Umbilical cord (tissue), 1 donor: ENCODE measurements at regions not wholly inside any gene's neighbourhood (a gene's known extent, or its start where the extent isn't known, plus 50 kb on each side); places are given as distances from the start of the nearest gene placed in this dataset.

ENCODE experiments used
- DNase-seq: peaks from one replicate; pipeline ENCODE4 v3.0.0-alpha.2; 2015; ENCODE audit warnings: low spot score

DNA sequence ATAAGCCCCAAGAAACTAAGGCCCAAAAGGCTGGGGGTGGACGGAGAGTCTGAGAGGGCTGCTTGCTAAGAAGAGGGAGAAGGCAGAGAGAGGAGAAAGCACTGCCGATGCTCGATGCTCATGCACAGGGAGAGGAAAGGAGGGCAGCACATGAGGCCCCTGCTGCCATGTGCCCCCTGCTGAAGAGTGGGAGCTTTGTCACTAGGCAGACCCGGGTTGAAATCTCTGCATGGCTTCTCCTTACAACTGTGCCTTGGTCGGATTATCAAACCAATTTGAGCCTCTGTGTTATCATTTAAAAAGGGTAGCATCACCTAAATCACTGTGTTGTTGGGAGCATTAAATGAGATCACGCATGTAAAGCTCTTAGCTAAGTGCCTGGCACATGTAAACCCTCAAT, 330.5 kb downstream of the NXPE2 start:
- no peak for DNase-seq

DNA sequence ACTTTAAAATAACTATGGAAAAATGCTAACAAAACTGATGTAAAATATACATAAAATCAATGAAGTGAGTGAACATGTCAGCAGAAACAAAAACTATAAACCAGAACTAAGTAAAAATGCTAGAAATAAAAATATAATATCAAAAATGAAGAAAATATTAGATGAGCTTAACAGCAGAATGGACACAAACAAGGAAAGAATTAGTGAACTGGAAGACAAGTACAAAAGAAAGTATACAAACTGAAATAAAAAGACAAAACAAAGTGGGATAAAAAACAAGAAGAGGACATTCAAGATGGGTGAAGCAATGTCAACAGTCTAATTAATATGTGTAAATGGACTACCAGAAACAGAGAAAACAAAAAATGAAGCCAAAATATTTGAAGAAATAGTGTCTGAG, 339.2 kb downstream of the NXPE2 start:
- DNase-seq, result no peak

DNA sequence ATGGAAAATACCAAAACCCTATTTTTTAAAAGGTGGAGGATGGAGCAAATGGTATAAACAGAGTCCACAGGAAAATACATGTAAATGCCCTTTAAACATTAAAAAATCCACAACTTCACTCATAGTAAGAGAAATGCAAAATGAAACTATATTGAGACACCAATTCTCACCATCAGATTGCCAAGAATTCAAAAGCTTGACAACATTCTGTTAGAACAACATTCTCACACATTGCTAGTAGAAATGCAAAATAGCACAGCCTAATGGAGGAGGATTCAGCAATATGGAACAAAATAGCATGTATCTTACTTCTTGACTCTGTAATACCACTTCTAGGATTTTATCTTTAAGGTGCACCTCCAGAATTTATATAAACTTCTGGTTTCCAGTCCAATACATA, 351.8 kb downstream of the NXPE2 start:
- no peak for DNase-seq

DNA sequence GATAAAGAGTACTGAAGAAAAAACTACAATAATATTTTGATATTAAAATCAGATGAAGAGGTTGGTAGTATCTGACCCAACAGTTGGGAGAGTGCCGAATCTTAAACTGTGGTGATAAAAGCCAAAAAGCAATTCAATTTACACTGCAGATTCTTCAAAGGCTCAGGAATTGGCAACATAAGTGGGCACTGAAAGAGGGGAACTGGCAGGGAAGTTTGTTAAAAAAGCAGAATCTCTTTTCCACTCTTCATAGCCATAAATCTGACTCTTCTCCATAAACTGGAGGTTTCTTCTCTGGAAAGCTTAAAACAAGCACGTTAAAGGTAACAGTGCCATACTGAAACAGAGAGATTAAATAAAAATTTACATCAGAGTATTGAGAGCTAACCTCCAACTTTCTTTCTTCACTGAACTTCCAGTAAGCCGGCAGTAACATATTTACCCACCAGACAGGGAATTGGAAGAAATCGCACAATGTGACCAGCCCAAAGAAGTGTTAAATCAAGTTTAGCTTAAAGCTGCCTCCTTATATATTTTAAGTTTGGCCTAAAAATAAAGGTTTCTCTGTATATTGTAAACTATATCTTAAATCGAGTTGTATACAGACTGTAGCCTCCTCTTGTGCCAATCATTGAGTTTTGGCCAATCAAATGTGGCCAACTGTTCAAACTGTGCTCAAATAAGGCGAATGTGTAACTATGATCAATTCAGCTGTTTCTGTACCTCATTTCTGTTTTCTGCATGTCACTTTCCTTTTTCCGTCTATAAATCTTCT, 358.3 kb downstream of the NXPE2 start:
- no peak for DNase-seq

DNA sequence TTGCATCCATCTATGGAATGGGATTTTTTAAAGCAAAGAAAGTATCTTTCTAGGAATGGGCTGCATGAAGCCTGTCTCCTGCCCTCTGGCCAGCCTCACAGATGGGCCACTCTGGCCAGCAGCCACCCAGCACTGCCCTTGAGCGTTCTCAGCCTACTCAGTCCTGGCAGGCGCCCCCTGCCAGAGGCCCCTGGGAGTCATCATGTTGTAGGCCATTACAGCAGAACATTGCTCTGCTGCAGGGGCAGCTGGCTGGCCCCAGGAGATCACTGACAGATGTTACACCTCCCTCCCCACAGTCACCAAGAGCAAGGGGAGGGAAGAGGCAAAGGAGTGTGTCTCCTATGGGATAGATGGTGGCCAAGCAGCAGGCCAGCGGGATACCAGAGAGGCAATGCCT, 363.7 kb downstream of the NXPE2 start:
- DNase-seq, result no peak

DNA sequence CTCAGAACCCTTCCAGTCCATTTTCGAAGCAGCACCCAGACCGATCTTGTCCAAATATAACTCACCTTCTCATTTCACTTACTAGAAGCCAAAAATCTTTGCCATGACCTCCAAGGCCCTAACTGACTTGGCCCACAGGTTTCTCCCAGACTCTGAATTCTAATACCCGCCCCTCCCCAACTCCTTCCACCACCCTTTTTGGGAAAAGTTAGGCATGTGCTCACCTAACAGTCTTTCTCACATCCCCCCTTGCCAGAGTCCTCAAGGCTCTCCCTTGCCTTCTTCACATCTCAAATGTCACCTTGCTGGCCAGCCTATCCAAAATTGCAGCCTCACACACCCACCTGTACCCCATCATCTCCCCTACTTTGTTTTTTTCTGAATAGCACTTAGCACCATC, 369.3 kb downstream of the NXPE2 start:
- no peak for DNase-seq

DNA sequence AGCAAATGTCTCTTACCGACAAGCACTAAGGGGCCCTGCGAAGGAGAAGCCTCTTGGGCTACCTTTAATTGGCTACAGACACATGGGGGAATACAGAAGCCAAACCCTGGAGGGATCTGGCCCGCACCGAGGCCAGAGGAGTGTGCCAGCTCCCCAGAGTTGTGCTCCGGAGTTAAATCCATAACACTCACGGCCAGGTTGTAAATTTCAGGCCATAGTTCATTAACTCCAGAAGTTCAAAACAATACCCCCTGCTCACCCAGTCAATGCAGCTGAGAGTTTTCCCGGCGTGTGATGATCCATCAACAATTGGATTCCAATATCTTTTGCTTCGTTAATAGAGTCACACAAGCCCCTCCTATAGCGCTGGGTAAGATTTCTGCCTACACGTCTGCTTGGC, 371.5 kb downstream of the NXPE2 start:
- DNase-seq, result no peak

DNA sequence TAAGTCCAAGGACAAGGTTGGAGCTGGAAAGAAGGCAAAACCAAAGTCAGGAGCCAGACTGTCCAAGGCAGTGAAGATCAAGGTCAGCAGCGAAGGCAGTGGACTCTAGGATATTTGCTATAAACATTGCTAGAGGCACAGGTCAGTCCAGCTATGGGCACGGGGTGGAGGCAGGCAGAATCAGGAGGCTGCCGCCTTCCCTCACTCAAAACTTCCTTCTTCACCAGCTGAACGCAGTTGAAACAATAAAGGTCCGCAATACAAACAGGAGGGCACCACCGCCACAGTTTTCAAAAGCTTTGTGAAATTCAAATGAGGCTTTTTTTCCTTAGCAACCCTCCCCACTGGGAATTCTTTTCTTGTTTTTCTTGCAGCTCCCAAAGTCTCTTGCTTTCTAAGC, 372.4 kb downstream of the NXPE2 start:
- DNase-seq, result no peak

DNA sequence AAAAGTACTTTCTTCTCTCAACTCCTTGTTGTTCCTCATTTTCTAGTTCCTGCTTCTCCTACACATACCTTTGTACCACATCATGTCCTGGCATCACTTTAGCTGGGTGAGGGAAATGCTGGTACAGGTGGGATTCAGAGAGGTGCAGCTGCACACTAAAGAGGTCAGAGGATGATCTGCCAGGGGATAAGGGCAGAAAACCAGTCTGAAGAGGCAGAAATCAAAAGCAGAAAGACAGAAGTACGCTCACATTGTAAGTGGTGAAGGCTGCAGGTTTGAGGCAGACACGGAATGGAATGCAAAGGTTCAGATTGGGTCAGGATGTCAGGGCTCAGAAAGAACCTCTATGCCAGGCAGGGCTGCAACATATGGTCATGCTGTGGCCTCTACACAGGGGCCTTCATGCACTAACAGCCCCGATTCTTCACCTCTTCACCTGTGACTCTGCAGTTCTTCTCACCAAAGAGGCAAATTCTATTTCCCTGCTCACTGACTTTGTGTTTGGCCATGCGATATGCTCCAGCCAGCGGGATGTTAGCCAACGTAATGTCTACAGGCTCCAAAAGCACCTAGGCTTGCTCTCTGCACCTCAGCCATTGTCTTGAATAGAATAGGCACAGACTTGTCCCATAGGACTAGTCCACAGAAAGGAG, 373.7 kb downstream of the NXPE2 start:
- no peak for DNase-seq

DNA sequence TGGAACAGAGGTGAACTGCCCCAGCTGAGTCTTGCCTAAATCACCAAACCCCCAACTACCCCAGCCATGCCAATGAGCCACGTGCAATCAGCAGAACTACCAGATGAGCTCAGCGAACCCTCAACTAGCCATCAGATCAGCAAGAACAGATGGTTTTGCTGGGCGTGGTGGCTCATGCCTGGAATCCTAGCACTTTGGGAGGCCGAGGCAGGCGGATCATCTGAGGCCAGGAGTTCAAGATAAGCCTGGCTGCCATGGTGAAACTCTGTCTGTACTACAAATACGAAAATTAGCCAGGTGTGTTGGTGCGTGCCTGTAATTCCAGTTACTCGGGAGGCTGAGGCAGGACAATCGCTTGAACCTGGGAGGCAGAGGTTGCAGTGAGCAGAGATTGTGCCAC, 374.3 kb downstream of the NXPE2 start:
- no peak for DNase-seq

DNA sequence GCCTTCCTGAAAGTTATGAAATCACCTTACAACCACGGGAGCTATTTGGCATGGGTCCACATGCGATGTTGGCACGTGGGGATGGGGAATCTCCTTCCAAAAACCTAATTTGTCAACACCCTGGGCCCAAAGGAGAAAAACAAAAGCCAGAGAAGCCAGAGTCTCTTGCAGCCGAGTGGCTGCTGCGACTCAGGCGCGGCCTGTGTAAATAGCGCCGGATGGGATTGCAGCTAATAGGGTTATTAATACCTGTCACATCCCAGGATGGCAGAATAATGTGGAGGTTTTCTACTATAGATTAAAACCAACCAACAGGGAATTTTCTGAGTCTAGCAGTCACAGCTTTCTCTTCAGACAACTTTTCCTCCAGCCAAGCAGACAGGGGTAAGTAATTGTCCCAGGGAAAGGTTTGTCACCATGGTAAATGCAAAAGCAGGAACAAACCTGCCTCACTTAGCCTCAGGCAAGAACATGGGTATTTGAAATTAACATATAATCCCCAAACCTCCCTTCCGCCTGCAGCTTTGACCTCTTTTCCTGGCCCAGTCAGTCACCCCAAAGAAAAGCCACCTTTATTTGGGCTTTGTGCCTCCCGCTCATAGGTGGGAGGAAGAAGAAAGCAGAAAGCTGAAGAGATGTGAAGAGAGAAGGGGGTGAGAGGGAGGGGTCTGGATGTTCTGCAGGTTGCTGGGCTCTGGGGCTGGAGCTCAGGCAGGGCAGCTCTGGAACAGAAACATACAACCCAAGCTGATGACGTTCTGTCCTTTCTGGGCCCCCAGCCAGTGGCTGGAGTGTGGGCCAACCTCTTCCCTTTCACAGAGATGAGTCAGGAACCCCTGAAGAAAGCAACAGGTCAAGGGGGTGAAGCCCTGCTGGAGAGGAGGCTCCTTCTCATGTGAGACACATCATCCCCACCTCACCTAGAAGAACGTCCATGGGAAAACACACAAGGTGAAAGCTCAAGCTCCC, 376.5 kb downstream of the NXPE2 start:
- DNase-seq, result no peak

DNA sequence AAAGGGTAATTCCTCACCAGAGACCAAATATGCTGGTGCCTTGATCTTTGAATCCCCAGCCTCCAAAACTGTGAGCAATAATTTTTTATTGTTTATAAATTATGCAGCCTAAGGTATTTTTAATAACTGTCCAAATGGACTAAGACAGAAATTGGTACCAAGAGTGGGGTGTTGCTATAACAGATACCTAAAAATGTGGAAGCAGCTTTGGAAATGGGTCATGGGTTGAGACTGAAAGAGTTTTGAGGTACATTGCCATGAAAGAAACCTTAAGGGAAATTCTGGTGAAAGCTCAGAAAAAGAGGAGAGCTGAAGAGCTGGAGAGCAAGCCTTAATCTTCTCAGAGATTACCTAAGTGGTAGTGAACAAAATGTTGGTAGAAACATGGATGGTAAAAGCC, 378.2 kb downstream of the NXPE2 start:
- DNase-seq, result no peak

DNA sequence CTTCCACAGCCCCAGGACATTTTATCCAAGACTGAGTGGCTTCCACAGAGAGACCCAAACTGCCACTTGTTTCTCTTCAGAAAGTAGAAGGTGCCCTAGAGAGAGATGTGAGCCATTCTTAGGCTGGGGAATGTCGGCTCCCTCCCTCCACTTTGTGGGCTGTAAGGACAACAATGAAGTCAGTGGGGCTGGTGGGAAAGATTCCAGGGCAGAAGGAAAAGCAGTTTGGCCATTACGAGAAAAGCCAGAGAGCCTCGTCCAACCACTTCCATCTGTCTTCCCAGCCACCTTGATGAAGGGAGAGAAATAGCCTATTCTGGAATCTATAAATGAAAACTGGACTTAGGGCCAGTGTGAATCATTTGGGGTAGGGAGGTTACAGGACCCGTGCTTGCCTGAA, 382.5 kb downstream of the NXPE2 start:
- no peak for DNase-seq

DNA sequence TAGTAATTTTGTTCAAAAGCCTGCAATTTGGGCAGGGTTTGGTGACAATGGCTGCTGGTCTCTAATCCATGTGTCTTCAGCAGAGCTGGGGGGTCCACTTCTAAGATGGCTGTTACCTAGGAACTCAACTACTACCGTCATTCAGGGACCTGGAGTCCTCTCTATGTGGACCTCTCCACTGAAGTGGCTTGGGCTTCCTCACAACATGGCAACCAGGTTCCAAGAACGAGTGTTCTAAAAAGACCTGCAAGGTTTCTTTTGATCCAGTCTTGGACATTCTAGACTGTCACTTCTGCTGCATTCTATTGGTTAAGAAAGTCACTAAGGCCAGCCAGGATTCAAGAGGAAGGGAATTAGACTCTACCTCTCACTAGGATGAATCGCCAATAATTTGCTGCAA, 387.0 kb downstream of the NXPE2 start:
- no peak for DNase-seq

DNA sequence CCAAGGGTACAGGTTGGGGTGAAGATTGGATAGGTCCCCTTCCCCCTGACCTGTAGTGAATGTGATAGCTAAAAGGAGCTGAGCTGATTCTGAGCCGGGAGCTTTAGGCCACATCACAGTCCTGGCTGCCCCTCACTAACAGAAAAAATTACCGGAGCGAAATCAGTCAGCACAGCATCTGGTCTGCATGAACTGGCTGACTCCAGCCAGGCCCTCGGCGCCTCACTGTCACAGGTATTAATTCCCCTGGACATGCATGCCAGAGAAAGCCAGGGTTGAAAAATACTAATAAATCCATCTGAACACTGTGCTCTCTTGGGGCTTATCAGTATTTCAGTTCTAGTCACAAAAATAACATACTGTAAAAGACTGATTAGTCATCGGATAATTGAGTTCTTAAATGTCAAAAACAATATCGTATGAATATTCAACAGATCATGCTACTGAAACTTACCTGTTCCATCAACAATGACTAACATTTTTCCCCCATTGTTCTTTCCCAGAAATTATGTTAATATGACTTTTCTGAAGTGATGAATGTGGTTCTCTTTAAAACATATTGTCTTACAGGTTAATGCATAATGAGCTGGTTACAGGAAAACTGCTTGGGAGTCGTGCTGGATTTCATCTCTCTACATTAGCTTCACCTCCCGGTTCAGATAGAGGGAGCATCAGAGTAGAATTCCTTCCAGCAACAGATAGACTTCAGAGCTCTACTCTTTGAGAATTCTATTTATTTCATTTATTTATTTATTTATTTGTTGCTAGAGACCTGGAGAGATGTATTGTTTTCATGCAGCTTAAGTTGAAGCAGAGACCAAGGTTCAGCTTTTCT, 387.7 kb downstream of the NXPE2 start:
- DNase-seq, result no peak

DNA sequence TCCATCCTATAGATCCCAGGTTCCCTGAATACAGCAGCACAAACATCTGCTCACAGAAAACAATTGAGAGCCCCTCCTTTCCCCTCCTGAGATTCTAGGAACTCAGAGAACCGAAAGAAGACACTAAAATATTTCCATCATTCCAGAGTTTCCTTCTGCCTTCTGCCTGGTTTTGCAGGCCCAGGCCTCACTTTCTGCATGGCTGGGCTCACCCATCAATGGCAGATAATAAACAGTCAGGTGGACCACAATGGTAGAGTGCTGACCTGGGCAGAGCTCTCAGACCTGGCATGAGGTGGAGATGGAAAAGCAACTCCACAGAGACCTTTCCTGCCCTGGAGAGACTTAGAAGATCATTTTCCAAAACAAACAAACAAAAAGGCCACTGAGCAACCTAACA, 389.1 kb downstream of the NXPE2 start:
- peak; percentile 7 for DNase-seq

DNA sequence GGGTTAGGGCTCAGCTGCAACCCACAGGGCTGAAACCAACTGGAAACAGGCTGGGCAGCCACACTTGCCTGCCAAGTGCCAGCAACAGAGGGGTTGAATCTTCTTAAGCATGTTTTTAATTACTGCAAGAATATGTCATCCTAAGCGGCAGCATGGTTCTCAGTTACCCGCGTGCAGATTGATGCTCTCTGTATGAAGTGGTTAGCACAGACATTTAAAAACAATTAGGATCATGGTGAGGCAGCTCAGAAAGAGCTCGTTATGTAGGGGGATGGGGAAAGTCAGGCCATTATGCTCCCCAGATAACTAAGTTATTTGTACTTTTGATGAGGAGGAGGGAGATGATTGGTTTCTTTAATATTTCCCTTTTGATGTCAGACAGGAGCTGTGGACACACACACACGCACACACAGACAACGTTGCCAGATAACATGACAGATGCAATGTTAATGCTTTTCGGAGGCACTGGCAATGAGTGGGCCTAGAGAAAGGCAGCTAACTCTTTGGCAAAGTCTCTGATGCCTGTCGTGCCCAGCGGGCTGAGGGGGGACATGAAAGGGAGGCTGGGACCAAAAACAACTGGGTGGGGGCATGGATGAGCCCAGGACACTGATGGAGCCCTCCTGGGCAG, 389.7 kb downstream of the NXPE2 start:
- no peak for DNase-seq

DNA sequence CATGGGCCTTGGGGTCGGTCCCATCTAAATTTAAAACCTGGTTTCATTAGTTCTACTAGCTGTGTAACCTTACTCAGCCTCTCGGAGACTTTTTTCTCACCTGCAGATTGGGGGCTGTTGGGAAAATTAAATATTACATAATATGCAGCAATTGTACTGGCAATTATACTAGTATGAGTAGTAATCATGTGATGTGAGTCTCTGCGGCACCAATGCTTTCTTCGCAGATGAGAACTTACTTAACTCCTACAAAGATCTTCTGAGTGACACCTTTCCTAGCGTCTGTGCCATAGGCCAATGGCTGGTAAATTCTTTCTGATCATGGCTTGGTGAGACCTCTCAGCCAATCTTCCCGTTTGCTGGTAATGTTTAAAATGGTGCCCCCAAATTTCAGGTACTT, 391.3 kb downstream of the NXPE2 start:
- no peak for DNase-seq

DNA sequence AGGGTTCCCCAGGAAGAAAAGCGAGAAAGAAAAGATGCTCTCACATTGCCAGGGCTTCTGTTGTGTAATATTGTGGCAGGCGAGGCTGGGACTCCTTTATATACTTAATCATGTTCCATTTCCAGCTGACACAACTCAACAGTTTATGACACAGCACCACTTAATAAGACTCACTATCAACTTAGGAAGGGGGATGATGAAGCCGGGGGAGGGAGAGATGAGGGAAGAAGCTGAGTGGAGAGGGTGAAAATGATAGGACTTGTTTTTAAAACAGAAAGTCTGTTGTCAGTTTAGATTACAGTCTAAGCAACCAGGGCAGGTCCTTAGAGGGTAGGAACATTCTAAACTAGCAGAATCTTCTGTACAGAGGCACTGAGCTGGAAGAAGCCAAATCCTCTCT, 397.0 kb downstream of the NXPE2 start:
- no peak for DNase-seq

DNA sequence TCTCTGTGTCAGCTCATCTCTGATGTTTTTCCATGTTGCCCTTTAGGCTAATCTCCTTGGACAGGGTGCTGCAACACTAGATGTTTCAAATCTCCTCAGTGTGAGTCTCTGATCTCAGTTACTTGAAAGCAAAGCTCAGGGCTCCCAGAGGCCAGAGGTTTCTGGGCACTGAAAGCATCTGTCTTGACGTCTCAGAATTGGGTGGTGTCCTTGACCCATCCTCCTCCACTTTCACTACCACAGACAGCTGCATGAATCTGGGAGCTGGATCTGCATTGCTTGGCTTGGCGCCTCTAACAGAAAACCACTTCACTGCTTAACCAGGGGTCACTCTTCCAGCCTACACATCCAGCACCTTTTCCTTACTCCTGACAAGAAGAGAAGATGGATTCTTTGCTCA, 399.4 kb downstream of the NXPE2 start:
- peak; percentile 36 for DNase-seq
